ENCODE measurements at regions not wholly inside any gene's neighbourhood (a gene's known extent, or its start where the extent isn't known, plus 50 kb on each side); places are given as distances from the start of the nearest gene placed in this dataset.

GRCh38 chr14:100438678-100439592 lies 115.8 kb downstream of the SLC25A47 start:
- no peak for DNase-seq (ENCODE audit: low read depth)

GRCh38 chr14:100439781-100440180 lies 116.6 kb downstream of the SLC25A47 start:
- DNase-seq (ENCODE audit: low read depth), result no peak

- DNase-seq (ENCODE audit: low read depth), result no peak
These were observed 117.1 kb downstream of the SLC25A47 start for GRCh38 chr14:100440207-100440631.

GRCh38 chr14:100440758-100441203 lies 117.6 kb downstream of the SLC25A47 start:
- DNase-seq (ENCODE audit: low read depth), result no peak

GRCh38 chr14:100441271-100441947 lies 118.3 kb downstream of the SLC25A47 start:
- DNase-seq (ENCODE audit: low read depth), result no peak

GRCh38 chr14:100442036-100442435 lies 118.9 kb downstream of the SLC25A47 start:
- no peak for DNase-seq (ENCODE audit: low read depth)

GRCh38 chr14:100442498-100443490 lies 119.7 kb downstream of the SLC25A47 start:
- no peak for DNase-seq (ENCODE audit: low read depth)

GRCh38 chr14:100443603-100444002 lies 120.5 kb downstream of the SLC25A47 start:
- DNase-seq (ENCODE audit: low read depth), result no peak

GRCh38 chr14:100445436-100446088 lies 122.4 kb downstream of the SLC25A47 start:
- no peak for DNase-seq (ENCODE audit: low read depth)

GRCh38 chr14:100446572-100446971 lies 123.4 kb downstream of the SLC25A47 start:
- DNase-seq (ENCODE audit: low read depth), result no peak

GRCh38 chr14:100448376-100448775 lies 125.2 kb downstream of the SLC25A47 start:
- DNase-seq (ENCODE audit: low read depth), result no peak

- DNase-seq (ENCODE audit: low read depth), result no peak
These were observed 126.3 kb downstream of the SLC25A47 start for GRCh38 chr14:100449225-100449987.

GRCh38 chr14:100450049-100450448 lies 126.9 kb downstream of the SLC25A47 start:
- no peak for DNase-seq (ENCODE audit: low read depth)

- DNase-seq (ENCODE audit: low read depth), result no peak
These were observed 127.6 kb downstream of the SLC25A47 start for GRCh38 chr14:100450736-100451135.

GRCh38 chr14:100451264-100451663 lies 128.1 kb downstream of the SLC25A47 start:
- DNase-seq (ENCODE audit: low read depth), result no peak

- DNase-seq (ENCODE audit: low read depth), result no peak
These were observed 130.8 kb downstream of the SLC25A47 start for GRCh38 chr14:100453930-100454329.

GRCh38 chr14:100454437-100454836 lies 131.3 kb downstream of the SLC25A47 start:
- DNase-seq (ENCODE audit: low read depth), result no peak

- DNase-seq (ENCODE audit: low read depth), result no peak
These were observed 123.3 kb downstream of the BEGAIN start for GRCh38 chr14:100463937-100464336.

- no peak for DNase-seq (ENCODE audit: low read depth)
These were observed 120.9 kb downstream of the BEGAIN start for GRCh38 chr14:100466111-100466856.
